GM12878 (cell line): ENCODE measurements at regions not wholly inside any gene's neighbourhood (a gene's known extent, or its start where the extent isn't known, plus 50 kb on each side); places are given as distances from the start of the nearest gene placed in this dataset.

Source experiments
- ATAC-seq: fragments of 200-7000 bp; cut with Tn5 transposase; 3 replicates; pipeline ENCODE4 v1.9.1; 2020; ENCODE audit warnings: mild to moderate bottlenecking, moderate library complexity
- BruUV-seq: library from RNA; stranded (reverse); fragments of 400-500 nt; replicated peaks from 2 replicates; lab custom pipeline; 2021; lab: Mats Ljungman, UMichigan
- CTCF ChIA-PET: fragments of 300-600 bp; sonication (Branson Sonifier 250); formaldehyde crosslinking; extraction: SDS; loops from one replicate; lab custom pipeline; 2021; ENCODE audit warnings: inconsistent platforms; lab: Yijun Ruan, JAX
- POLR2A ChIA-PET: fragments of 350-600 bp; formaldehyde crosslinking; extraction: SDS; loops from one replicate; lab custom pipeline; 2021; ENCODE audit warnings: inconsistent platforms; lab: Charles Lee
- RAD21 ChIA-PET: fragments of 300-600 bp; sonication (Branson Sonifier 250); formaldehyde crosslinking; loops from one replicate; lab custom pipeline; 2023; ENCODE audit warnings: antibody characterized with exemption; ENCODE audit not compliant: unreplicated experiment; lab: Charles Lee
- SMC1A ChIA-PET: fragments of 300-600 bp; sonication (Branson Sonifier 250); formaldehyde crosslinking; loops from one replicate; lab custom pipeline; 2023; ENCODE audit not compliant: unreplicated experiment, uncharacterized antibody; lab: Charles Lee
- DNase-seq: peaks from one replicate; pipeline ENCODE4 v3.0.0-alpha.2; 2011; ENCODE audit warnings: low read depth, low spot score
- FAIRE-seq: peaks from 3 replicates; lab custom pipeline; 2011; peaks lifted over from hg19 to GRCh38; lab: Jason Lieb, UNC
- H2AFZ ChIP-seq: 2 replicates; pipeline ENCODE4 v1.6.0; 2011; ENCODE audit warnings: low read depth, low read length, control low read depth; ENCODE audit not compliant: control insufficient read depth
- H3K27ac ChIP-seq: 2 replicates; pipeline ENCODE4 v1.5.1; 2011; ENCODE audit warnings: control low read depth; ENCODE audit not compliant: control insufficient read depth, insufficient read depth
- H3K27me3 ChIP-seq, 2 experiments: replicated peaks in 1 of 2; 2 replicates each; pipeline versions ENCODE4 v1.6.0 to v1.6.1; 2011; ENCODE audit warnings: low read length in 1 of 2; ENCODE audit not compliant: control insufficient read depth in 2 of 2, insufficient read depth in 2 of 2
- H3K36me3 ChIP-seq, 2 experiments: 2 replicates each; pipeline ENCODE4 v1.5.1; 2011; ENCODE audit warnings: low read length in 1 of 2; ENCODE audit not compliant: control insufficient read depth in 2 of 2, insufficient read depth in 2 of 2
- H3K4me1 ChIP-seq: 2 replicates; pipeline ENCODE4 v1.6.1; 2011; ENCODE audit warnings: mild to moderate bottlenecking, low read length, moderate library complexity, mixed read lengths; ENCODE audit not compliant: control insufficient read depth, insufficient read depth
- H3K4me2 ChIP-seq: 2 replicates; pipeline ENCODE4 v1.6.0; 2011; ENCODE audit warnings: control low read depth; ENCODE audit not compliant: control insufficient read depth, insufficient read depth
- H3K4me3 ChIP-seq: fragments of 200-600 bp; sonication (generic); 2 replicates; pipeline ENCODE4 v1.5.1; 2016
- H3K79me2 ChIP-seq: 2 replicates; pipeline ENCODE4 v1.6.0; 2011; ENCODE audit warnings: low read length; ENCODE audit not compliant: control insufficient read depth, insufficient read depth
- H3K9ac ChIP-seq: 2 replicates; pipeline ENCODE4 v1.8.0; 2011; ENCODE audit warnings: low read length, control low read depth, mixed read lengths; ENCODE audit not compliant: control insufficient read depth, insufficient read depth
- H3K9me3 ChIP-seq: replicated peaks from 3 replicates; pipeline ENCODE4 v1.5.1; 2011; ENCODE audit warnings: mild to moderate bottlenecking, low read length; ENCODE audit not compliant: control insufficient read depth, insufficient read depth
- H4K20me1 ChIP-seq: 2 replicates; pipeline ENCODE4 v1.6.0; 2011; ENCODE audit not compliant: control insufficient read depth, insufficient read depth
- CBX3 ChIP-seq: fragments of 200-600 bp; sonication (generic); IDR thresholded peaks from 2 replicates; pipeline ENCODE4 v1.6.1; 2016; ENCODE audit warnings: low read depth, borderline replicate concordance
- HCFC1 ChIP-seq: fragments of 150-350 bp; IDR thresholded peaks from 2 replicates; pipeline ENCODE4 v1.6.1; 2014; ENCODE audit warnings: low read length
- LARP7 ChIP-seq: fragments of 450-650 bp; IDR thresholded peaks from 2 replicates; pipeline ENCODE4 v1.6.1; 2017; ENCODE audit warnings: mild to moderate bottlenecking
- MYB ChIP-seq: fragments of 150-350 bp; IDR thresholded peaks from 2 replicates; pipeline ENCODE4 v1.6.1; 2014; ENCODE audit warnings: mild to moderate bottlenecking, low read depth, low read length, borderline replicate concordance
- MYC ChIP-seq: IDR thresholded peaks from 2 replicates; pipeline ENCODE4 v1.6.1; 2011; ENCODE audit warnings: mild to moderate bottlenecking, low read length, moderate library complexity, inconsistent platforms; ENCODE audit not compliant: insufficient read depth, insufficient replicate concordance, insufficient read length, severe bottlenecking
- NFXL1 ChIP-seq: fragments of 450-650 bp; IDR thresholded peaks from 2 replicates; pipeline ENCODE4 v1.6.1; 2017; ENCODE audit warnings: antibody characterized with exemption, mild to moderate bottlenecking, borderline replicate concordance
- NR2C2 ChIP-seq: IDR thresholded peaks from 2 replicates; pipeline ENCODE4 v1.6.1; 2011; ENCODE audit warnings: borderline replicate concordance, low read depth; ENCODE audit not compliant: control insufficient read depth, insufficient read length
- PAX5 ChIP-seq: IDR thresholded peaks from 2 replicates; pipeline ENCODE4 v1.6.1; 2011; ENCODE audit warnings: low read depth, low read length, borderline replicate concordance
- RAD51 ChIP-seq: fragments of 450-650 bp; IDR thresholded peaks from 2 replicates; pipeline ENCODE4 v1.6.1; 2016; ENCODE audit warnings: moderate library complexity, mild to moderate bottlenecking, inconsistent platforms
- TAF1 ChIP-seq: IDR thresholded peaks from 2 replicates; pipeline ENCODE4 v1.6.1; 2011; ENCODE audit warnings: mild to moderate bottlenecking, low read depth, low read length, borderline replicate concordance
- TCF7 ChIP-seq: IDR thresholded peaks from 2 replicates; pipeline ENCODE4 v1.6.1; 2014; ENCODE audit warnings: antibody characterized with exemption, borderline replicate concordance
- WGBS: methylation state at CpG from one replicate; pipeline ENCODE4 v1.1.6; 2016; ENCODE audit warnings: low lambda C conversion rate; ENCODE audit not compliant: insufficient replicate concordance, insufficient coverage; ENCODE audit errors: missing lambda C conversion rate; 5-methylcytosine and 5-hydroxymethylcytosine counted together
- in situ Hi-C: fragments of 300-500 bp; cut with MboI; formaldehyde crosslinking; loops from 9 replicates; pipeline ENCODE4 v1.14.3; 2018; ENCODE audit warnings: mixed read lengths
- intact Hi-C: fragments of 100-400 bp; cut with micrococcal nuclease; formaldehyde crosslinking; loops from one replicate; pipeline ENCODE4 v1.14.2; 2022; ENCODE audit not compliant: unreplicated experiment
- TF ChIP-seq, protein P1 (sequence below): fragments of 450-650 bp; IDR thresholded peaks from 2 replicates; pipeline ENCODE4 v1.6.1; 2017; ENCODE audit warnings: mild to moderate bottlenecking
- TF ChIP-seq, protein P2 (sequence below): IDR thresholded peaks from 2 replicates; pipeline ENCODE4 v1.6.1; 2011; ENCODE audit warnings: low read depth, mild to moderate bottlenecking, low read length, moderate library complexity, borderline replicate concordance; ENCODE audit errors: extremely low read depth
- TF ChIP-seq, protein P3 (sequence below): IDR thresholded peaks from 2 replicates; pipeline ENCODE4 v1.6.1; 2011; ENCODE audit warnings: borderline replicate concordance, low read depth, mild to moderate bottlenecking, moderate library complexity, mixed read lengths, low read length; ENCODE audit not compliant: insufficient read depth; ENCODE audit errors: extremely low read length

DNA sequence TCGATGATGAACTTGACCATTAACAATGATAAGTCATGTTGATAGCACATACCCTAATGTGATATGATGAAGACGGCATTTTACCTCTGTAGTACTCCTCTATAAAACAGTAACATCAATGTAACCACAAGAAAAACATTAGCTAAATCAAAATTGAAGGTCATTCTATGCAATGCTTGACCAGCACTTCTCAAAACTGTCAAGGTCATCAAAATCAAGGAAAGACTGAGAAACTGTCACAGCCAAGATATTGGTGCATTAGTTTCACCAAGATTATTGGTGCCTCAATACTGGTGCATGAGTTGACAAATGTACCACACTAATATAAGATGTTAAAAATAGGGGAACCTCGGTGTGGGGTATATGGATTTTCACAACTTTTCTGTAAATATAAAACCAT lies 251.1 kb upstream of the CNTN4 start:
- 2% methylated on average over 3 of the region's 3 CpGs for WGBS
- DNase-seq (no peak), FAIRE-seq (no peak), ATAC-seq (no peak)
- Histone ChIP-seq H3K4me3 (no peak overlapping the region), H3K9me3 (no peaks in the 10 kb centered on the region), H4K20me1 (no peaks in the 10 kb centered on the region), H3K4me1 (no peaks in the 10 kb centered on the region), H3K27me3 (no peaks in the 10 kb centered on the region), H3K79me2 (no peaks in the 10 kb centered on the region), H2AFZ (no peak overlapping the region), H3K36me3 (no peaks in the 10 kb centered on the region), H3K27ac (no peak overlapping the region), H3K9ac (no peak overlapping the region)
- CTCF ChIA-PET = no interaction called here
- RAD21 ChIA-PET = no interaction called here
- POLR2A ChIA-PET = no interaction called here
- intact Hi-C loops (no loop called here), in situ Hi-C loops (no loop called here)
- no TSS peak for BruUV-seq
- SMC1A ChIA-PET = no interaction called here
- TF ChIP-seq CBX3 (no peak), LARP7 (no peak), NFXL1 (no peak), TAF1 (no peak), NR2C2 (no peak), PAX5 (no peak)
- TF ChIP-seq, all 136 proteins: peak for 0
- H3K4me2 ChIP-seq = no peak overlapping the region

DNA sequence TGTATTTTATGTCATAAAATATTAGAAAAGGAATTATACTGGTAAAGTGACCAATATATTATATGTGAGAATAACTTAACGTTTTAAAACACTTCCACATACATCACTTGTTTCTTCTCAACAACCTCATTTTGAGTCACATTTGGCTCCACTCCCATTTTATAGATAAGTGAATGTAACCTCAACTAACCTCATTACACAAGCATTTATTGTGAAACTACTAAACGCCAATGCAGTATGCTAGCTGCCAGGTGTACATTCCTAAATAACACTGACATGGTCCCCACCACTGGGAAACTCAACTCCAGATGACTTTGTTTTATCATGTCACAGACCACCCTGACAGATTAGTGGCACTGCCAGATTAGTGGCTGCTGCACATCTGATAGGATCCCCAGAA lies 249.7 kb upstream of the CNTN4 start:
- Histone ChIP-seq H2AFZ (no peak overlapping the region), H3K9ac (no peak overlapping the region), H3K27me3 (no peaks in the 10 kb centered on the region), H3K4me3 (no peak overlapping the region), H3K27ac (no peak overlapping the region), H3K9me3 (no peaks in the 10 kb centered on the region), H4K20me1 (no peaks in the 10 kb centered on the region), H3K4me1 (no peaks in the 10 kb centered on the region), H3K79me2 (no peaks in the 10 kb centered on the region), H3K4me2 (no peak overlapping the region), H3K36me3 (no peaks in the 10 kb centered on the region)
- intact Hi-C loops = no loop called here
- ChIA-PET CTCF (no interaction called here), RAD21 (no interaction called here), POLR2A (no interaction called here), SMC1A (no interaction called here)
- WGBS = 13% methylated on average over 2 of the region's 2 CpGs
- in situ Hi-C loops = no loop called here
- no peak for DNase-seq
- BruUV-seq = no TSS peak
- FAIRE-seq = no peak
- no peak for ATAC-seq
- TF ChIP-seq, protein P1, sequence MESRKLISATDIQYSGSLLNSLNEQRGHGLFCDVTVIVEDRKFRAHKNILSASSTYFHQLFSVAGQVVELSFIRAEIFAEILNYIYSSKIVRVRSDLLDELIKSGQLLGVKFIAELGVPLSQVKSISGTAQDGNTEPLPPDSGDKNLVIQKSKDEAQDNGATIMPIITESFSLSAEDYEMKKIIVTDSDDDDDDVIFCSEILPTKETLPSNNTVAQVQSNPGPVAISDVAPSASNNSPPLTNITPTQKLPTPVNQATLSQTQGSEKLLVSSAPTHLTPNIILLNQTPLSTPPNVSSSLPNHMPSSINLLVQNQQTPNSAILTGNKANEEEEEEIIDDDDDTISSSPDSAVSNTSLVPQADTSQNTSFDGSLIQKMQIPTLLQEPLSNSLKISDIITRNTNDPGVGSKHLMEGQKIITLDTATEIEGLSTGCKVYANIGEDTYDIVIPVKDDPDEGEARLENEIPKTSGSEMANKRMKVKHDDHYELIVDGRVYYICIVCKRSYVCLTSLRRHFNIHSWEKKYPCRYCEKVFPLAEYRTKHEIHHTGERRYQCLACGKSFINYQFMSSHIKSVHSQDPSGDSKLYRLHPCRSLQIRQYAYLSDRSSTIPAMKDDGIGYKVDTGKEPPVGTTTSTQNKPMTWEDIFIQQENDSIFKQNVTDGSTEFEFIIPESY = no peak
- TF ChIP-seq, protein P2, sequence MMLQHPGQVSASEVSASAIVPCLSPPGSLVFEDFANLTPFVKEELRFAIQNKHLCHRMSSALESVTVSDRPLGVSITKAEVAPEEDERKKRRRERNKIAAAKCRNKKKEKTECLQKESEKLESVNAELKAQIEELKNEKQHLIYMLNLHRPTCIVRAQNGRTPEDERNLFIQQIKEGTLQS = no peak
- TF ChIP-seq MYC (no peak), TCF7 (no peak), MYB (no peak), HCFC1 (no peak), RAD51 (no peak)
- TF ChIP-seq, protein P3, sequence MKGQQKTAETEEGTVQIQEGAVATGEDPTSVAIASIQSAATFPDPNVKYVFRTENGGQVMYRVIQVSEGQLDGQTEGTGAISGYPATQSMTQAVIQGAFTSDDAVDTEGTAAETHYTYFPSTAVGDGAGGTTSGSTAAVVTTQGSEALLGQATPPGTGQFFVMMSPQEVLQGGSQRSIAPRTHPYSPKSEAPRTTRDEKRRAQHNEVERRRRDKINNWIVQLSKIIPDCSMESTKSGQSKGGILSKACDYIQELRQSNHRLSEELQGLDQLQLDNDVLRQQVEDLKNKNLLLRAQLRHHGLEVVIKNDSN = no peak
